ENCODE measurements at regions not wholly inside any gene's neighbourhood (a gene's known extent, or its start where the extent isn't known, plus 50 kb on each side); places are given as distances from the start of the nearest gene placed in this dataset.

GRCh38 chr3:147620906-147621305, 211.7 kb downstream of the ZIC1 start:
- TF ChIP-seq CTCF (IDR thresholded peaks at IDR 0.05; ENCODE audit: insufficient read depth, low read length), result no peak
- TF ChIP-seq POLR2AphosphoS5 (IDR thresholded peaks at IDR 0.05; ENCODE audit: low read depth), result no peak
- no peak for TF ChIP-seq REST (IDR thresholded peaks at IDR 0.05; ENCODE audit: insufficient replicate concordance, low read depth)
- TF ChIP-seq GABPA (IDR thresholded peaks at IDR 0.05; ENCODE audit: low read depth), result no peak
- no peak for TF ChIP-seq SPI1 (IDR thresholded peaks at IDR 0.05; ENCODE audit: borderline replicate concordance, low read depth)

Measured in HL-60 (cell line).